ENCODE measurements at regions not wholly inside any gene's neighbourhood (a gene's known extent, or its start where the extent isn't known, plus 50 kb on each side); places are given as distances from the start of the nearest gene placed in this dataset.

DNA sequence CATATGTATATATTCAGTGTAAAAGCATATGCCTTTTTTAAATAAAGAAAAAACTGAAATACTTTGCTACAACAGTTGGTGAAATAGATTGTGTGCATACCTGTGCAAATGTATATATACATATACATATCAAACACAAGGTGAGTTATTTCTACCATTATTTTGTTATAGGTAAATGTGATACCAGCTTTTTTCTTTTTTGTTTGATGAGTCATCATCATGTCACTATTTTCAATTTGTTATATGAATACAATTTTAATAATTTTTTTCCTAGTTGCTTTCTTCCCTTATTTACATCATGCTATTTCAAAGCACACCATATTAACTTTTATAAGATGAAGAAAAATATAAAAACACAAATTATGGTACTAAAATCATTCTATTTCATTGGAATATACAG is 87.0 kb upstream of the STK17B start:
- Histone ChIP-seq H3K36me3 (no peaks in the 10 kb centered on the region), H3K4me1 (no peaks in the 10 kb centered on the region), H3K9me3 (no peaks in the 10 kb centered on the region), H3K4me3 (no peak overlapping the region), H3K27me3 (no peaks in the 10 kb centered on the region), H3K27ac (no peak overlapping the region)
- TF ChIP-seq POLR2A (IDR thresholded peaks at IDR 0.05): no peak
- TF ChIP-seq, protein P1, sequence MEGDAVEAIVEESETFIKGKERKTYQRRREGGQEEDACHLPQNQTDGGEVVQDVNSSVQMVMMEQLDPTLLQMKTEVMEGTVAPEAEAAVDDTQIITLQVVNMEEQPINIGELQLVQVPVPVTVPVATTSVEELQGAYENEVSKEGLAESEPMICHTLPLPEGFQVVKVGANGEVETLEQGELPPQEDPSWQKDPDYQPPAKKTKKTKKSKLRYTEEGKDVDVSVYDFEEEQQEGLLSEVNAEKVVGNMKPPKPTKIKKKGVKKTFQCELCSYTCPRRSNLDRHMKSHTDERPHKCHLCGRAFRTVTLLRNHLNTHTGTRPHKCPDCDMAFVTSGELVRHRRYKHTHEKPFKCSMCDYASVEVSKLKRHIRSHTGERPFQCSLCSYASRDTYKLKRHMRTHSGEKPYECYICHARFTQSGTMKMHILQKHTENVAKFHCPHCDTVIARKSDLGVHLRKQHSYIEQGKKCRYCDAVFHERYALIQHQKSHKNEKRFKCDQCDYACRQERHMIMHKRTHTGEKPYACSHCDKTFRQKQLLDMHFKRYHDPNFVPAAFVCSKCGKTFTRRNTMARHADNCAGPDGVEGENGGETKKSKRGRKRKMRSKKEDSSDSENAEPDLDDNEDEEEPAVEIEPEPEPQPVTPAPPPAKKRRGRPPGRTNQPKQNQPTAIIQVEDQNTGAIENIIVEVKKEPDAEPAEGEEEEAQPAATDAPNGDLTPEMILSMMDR (IDR thresholded peaks at IDR 0.05 in 4 of 5, conservative IDR thresholded peaks at IDR 0.05 in 1 of 5): no peak
- intact Hi-C loops (cut with DNase I; ENCODE audit: low total_unique reads): no loop called here
- in situ Hi-C loops (cut with MboI; ENCODE audit: low sequenced_read_pairs in 4 of 4): no loop called here
- no peak for DNase-seq
- no peak for ATAC-seq

DNA sequence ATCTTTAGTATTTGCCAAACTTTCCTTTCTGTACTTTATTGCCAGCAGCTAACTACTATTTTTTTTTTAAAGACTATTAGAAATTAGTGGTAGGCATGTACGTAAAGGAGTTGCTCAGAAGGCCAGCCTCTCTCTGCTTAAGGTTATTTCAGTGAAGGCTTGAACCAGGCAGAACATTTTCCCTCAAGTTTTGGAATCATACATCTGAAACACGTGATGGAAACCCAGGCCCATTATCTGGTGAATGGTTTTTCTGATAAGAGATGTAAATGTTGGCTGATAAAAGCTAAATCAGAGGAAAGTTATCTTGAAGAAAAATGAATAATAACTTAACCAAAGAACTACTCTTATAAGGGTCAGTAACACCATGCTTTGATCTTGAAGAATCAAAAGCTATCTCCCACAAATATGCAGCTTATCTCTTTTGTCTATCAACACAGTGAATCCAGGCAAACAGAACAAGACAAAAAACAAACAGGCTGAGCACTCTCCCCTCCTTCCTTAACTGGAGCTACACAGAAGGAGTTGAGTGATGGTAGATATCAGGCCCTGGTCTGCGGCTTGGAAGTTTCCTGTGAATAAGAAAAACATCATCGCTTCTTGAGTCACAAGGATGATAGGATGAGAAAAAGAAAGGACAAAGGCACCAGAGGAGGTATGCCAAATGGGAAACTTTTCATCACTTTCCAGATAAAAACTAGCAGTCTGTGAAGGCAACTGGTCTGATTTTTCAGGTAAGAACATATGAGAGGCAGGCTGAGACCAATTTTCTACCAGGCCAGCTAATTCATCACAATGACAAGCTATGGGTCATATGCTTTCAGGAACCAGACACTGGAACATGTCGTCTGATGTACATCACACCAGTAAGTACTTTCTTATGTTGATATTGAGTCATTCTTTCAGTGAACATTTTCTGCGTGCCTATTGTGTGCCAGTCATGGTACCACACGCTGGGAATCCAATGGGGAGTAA is 88.4 kb upstream of the STK17B start:
- H3K36me3 ChIP-seq: no peaks in the 10 kb centered on the region

DNA sequence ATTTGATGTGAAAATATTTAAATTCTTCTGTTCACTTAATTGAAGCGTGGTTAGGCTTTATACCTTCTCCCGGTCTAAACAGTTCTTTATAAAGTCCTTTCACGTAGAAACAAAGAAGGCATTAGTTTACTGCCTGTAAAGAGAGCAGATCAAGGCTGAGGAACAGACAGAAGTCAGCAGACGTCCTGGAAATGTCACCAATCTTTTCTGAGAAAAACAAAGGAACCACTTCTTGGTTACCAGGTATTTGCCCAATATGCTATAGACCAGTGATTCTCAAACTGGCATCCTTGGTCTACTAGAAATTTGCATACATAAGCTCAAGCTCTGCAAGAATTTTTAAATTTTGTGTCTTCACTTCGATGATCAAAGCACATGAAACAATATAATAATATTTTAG is 89.2 kb upstream of the STK17B start:
- H3K36me3 ChIP-seq: no peaks in the 10 kb centered on the region
- H3K9me3 ChIP-seq: no peaks in the 10 kb centered on the region
- intact Hi-C loops (cut with DNase I; ENCODE audit: low total_unique reads) (no loop called here), in situ Hi-C loops (cut with MboI; ENCODE audit: low sequenced_read_pairs in 4 of 4) (no loop called here)
- ATAC-seq: no peak
- H3K27me3 ChIP-seq: no peaks in the 10 kb centered on the region
- no peak overlapping the region for H3K27ac ChIP-seq
- no peak for DNase-seq
- TF ChIP-seq, protein P1 (IDR thresholded peaks at IDR 0.05 in 4 of 5, conservative IDR thresholded peaks at IDR 0.05 in 1 of 5): no peak
- no peaks in the 10 kb centered on the region for H3K4me1 ChIP-seq
- H3K4me3 ChIP-seq: no peak overlapping the region

More for the DNA sequence above, 88.4 kb upstream of the STK17B start:
- in situ Hi-C loops (cut with MboI; ENCODE audit: low sequenced_read_pairs in 4 of 4): no loop called here
- Histone ChIP-seq H3K4me1 (no peaks in the 10 kb centered on the region), H3K27ac (no peak overlapping the region), H3K27me3 (no peaks in the 10 kb centered on the region), H3K9me3 (no peaks in the 10 kb centered on the region), H3K4me3 (no peak overlapping the region)
- no peak for ATAC-seq
- intact Hi-C loops (cut with DNase I; ENCODE audit: low total_unique reads): no loop called here
- no peak for TF ChIP-seq POLR2A (IDR thresholded peaks at IDR 0.05)
- TF ChIP-seq, protein P1 (IDR thresholded peaks at IDR 0.05 in 4 of 5, conservative IDR thresholded peaks at IDR 0.05 in 1 of 5): no peak
- no peak for DNase-seq

DNA sequence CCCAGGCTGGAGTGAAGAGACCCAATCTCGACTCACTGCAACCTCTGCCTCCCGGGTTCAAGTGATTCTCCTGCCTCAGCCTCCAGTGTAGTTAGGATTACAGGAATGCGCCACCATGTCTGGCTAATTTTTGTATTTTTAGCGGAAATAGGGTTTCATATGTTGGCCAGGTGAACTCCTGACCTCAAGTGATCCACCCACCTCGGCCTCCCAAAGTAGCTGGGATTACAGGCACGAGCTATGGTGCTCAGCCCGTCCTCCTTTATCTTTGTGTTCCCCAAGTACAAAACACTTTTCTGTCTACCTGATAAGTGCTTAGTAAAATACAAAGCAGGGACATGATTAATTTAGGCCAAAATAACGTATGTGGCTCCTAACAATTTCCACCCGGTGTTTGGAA is 91.2 kb upstream of the STK17B start:
- H3K9me3 ChIP-seq: no peaks in the 10 kb centered on the region
- H3K4me1 ChIP-seq: no peaks in the 10 kb centered on the region
- no peak for DNase-seq
- H3K36me3 ChIP-seq: no peaks in the 10 kb centered on the region
- in situ Hi-C loops (cut with MboI; ENCODE audit: low sequenced_read_pairs in 4 of 4) (no loop called here), intact Hi-C loops (cut with DNase I; ENCODE audit: low total_unique reads) (no loop called here)
- no peak overlapping the region for H3K27ac ChIP-seq
- ATAC-seq: no peak
- no peaks in the 10 kb centered on the region for H3K27me3 ChIP-seq
- H3K4me3 ChIP-seq: no peak overlapping the region
- TF ChIP-seq, protein P1 (IDR thresholded peaks at IDR 0.05 in 4 of 5, conservative IDR thresholded peaks at IDR 0.05 in 1 of 5): no peak
- TF ChIP-seq POLR2A (IDR thresholded peaks at IDR 0.05): no peak

Measured in gastrocnemius medialis (tissue), 4 donors.